ENCODE measurements at regions not wholly inside any gene's neighbourhood (a gene's known extent, or its start where the extent isn't known, plus 50 kb on each side); places are given as distances from the start of the nearest gene placed in this dataset.

GRCh38 chr19:31166206-31166605 is 183.0 kb downstream of the TSHZ3 start:
- H3K27me3 ChIP-seq (replicated peaks; ENCODE audit: control insufficient read depth, insufficient read depth, low read length, poor library complexity, severe bottlenecking) = no peaks in the 10 kb centered on the region
- no peaks in the 10 kb centered on the region for H3K9me3 ChIP-seq (ENCODE audit: control insufficient read depth, low read length)
- H3K4me1 ChIP-seq (ENCODE audit: control insufficient read depth, insufficient read depth, low read length, poor library complexity, severe bottlenecking) = no peaks in the 10 kb centered on the region
- no peak overlapping the region for H3K27ac ChIP-seq (ENCODE audit: insufficient read depth, low read length, poor library complexity, severe bottlenecking)
- no peaks in the 10 kb centered on the region for H3K36me3 ChIP-seq (ENCODE audit: control insufficient read depth, insufficient read depth, low read length)
- DNase-seq = no peak
- no peak overlapping the region for H3K4me3 ChIP-seq (ENCODE audit: insufficient read depth, low read depth, low read length, poor library complexity, severe bottlenecking)

- H3K4me3 ChIP-seq (ENCODE audit: insufficient read depth, low read depth, low read length, poor library complexity, severe bottlenecking) = no peak overlapping the region
- no peak for DNase-seq
- H3K27ac ChIP-seq (ENCODE audit: insufficient read depth, low read length, poor library complexity, severe bottlenecking) = no peak overlapping the region
- no peaks in the 10 kb centered on the region for H3K4me1 ChIP-seq (ENCODE audit: control insufficient read depth, insufficient read depth, low read length, poor library complexity, severe bottlenecking)
- H3K36me3 ChIP-seq (ENCODE audit: control insufficient read depth, insufficient read depth, low read length) = no peaks in the 10 kb centered on the region
- H3K9me3 ChIP-seq (ENCODE audit: control insufficient read depth, low read length) = no peaks in the 10 kb centered on the region
- H3K27me3 ChIP-seq (replicated peaks; ENCODE audit: control insufficient read depth, insufficient read depth, low read length, poor library complexity, severe bottlenecking) = no peaks in the 10 kb centered on the region
These were observed 184.4 kb downstream of the TSHZ3 start for GRCh38 chr19:31164791-31165251.

- H3K27me3 ChIP-seq (replicated peaks; ENCODE audit: control insufficient read depth, insufficient read depth, low read length, poor library complexity, severe bottlenecking) = no peaks in the 10 kb centered on the region
- H3K36me3 ChIP-seq (ENCODE audit: control insufficient read depth, insufficient read depth, low read length) = no peaks in the 10 kb centered on the region
- no peaks in the 10 kb centered on the region for H3K9me3 ChIP-seq (ENCODE audit: control insufficient read depth, low read length)
- no peaks in the 10 kb centered on the region for H3K4me1 ChIP-seq (ENCODE audit: control insufficient read depth, insufficient read depth, low read length, poor library complexity, severe bottlenecking)
- no peak for DNase-seq
- no peak overlapping the region for H3K27ac ChIP-seq (ENCODE audit: insufficient read depth, low read length, poor library complexity, severe bottlenecking)
- no peak overlapping the region for H3K4me3 ChIP-seq (ENCODE audit: insufficient read depth, low read depth, low read length, poor library complexity, severe bottlenecking)
These were observed 188.8 kb downstream of the TSHZ3 start for GRCh38 chr19:31160336-31160926.

- Histone ChIP-seq H3K27me3 (replicated peaks; ENCODE audit: control insufficient read depth, insufficient read depth, low read length, poor library complexity, severe bottlenecking) (no peaks in the 10 kb centered on the region), H3K36me3 (ENCODE audit: control insufficient read depth, insufficient read depth, low read length) (no peaks in the 10 kb centered on the region), H3K9me3 (ENCODE audit: control insufficient read depth, low read length) (no peaks in the 10 kb centered on the region), H3K27ac (ENCODE audit: insufficient read depth, low read length, poor library complexity, severe bottlenecking) (no peak overlapping the region), H3K4me3 (ENCODE audit: insufficient read depth, low read depth, low read length, poor library complexity, severe bottlenecking) (no peak overlapping the region), H3K4me1 (ENCODE audit: control insufficient read depth, insufficient read depth, low read length, poor library complexity, severe bottlenecking) (no peaks in the 10 kb centered on the region)
- DNase-seq = no peak
These were observed 195.2 kb downstream of the TSHZ3 start for GRCh38 chr19:31154021-31154420.

- Histone ChIP-seq H3K4me1 (ENCODE audit: control insufficient read depth, insufficient read depth, low read length, poor library complexity, severe bottlenecking) (no peaks in the 10 kb centered on the region), H3K4me3 (ENCODE audit: insufficient read depth, low read depth, low read length, poor library complexity, severe bottlenecking) (no peak overlapping the region), H3K9me3 (ENCODE audit: control insufficient read depth, low read length) (no peaks in the 10 kb centered on the region), H3K27me3 (replicated peaks; ENCODE audit: control insufficient read depth, insufficient read depth, low read length, poor library complexity, severe bottlenecking) (no peaks in the 10 kb centered on the region), H3K27ac (ENCODE audit: insufficient read depth, low read length, poor library complexity, severe bottlenecking) (no peak overlapping the region), H3K36me3 (ENCODE audit: control insufficient read depth, insufficient read depth, low read length) (no peaks in the 10 kb centered on the region)
- no peak for DNase-seq
These were observed 196.3 kb downstream of the TSHZ3 start for GRCh38 chr19:31152906-31153305.

GRCh38 chr19:31149441-31149941 is 199.7 kb downstream of the TSHZ3 start:
- Histone ChIP-seq H3K27ac (ENCODE audit: insufficient read depth, low read length, poor library complexity, severe bottlenecking) (no peak overlapping the region), H3K4me1 (ENCODE audit: control insufficient read depth, insufficient read depth, low read length, poor library complexity, severe bottlenecking) (no peaks in the 10 kb centered on the region), H3K4me3 (ENCODE audit: insufficient read depth, low read depth, low read length, poor library complexity, severe bottlenecking) (no peak overlapping the region), H3K27me3 (replicated peaks; ENCODE audit: control insufficient read depth, insufficient read depth, low read length, poor library complexity, severe bottlenecking) (no peaks in the 10 kb centered on the region), H3K9me3 (ENCODE audit: control insufficient read depth, low read length) (no peaks in the 10 kb centered on the region), H3K36me3 (ENCODE audit: control insufficient read depth, insufficient read depth, low read length) (no peaks in the 10 kb centered on the region)
- DNase-seq = no peak

- H3K27ac ChIP-seq (ENCODE audit: insufficient read depth, low read length, poor library complexity, severe bottlenecking) = no peak overlapping the region
- H3K4me1 ChIP-seq (ENCODE audit: control insufficient read depth, insufficient read depth, low read length, poor library complexity, severe bottlenecking) = no peaks in the 10 kb centered on the region
- H3K9me3 ChIP-seq (ENCODE audit: control insufficient read depth, low read length) = no peaks in the 10 kb centered on the region
These were observed 200.6 kb downstream of the TSHZ3 start for GRCh38 chr19:31148671-31149070.

GRCh38 chr19:31147234-31147633 is 202.0 kb downstream of the TSHZ3 start:
- H3K36me3 ChIP-seq (ENCODE audit: control insufficient read depth, insufficient read depth, low read length) = no peaks in the 10 kb centered on the region
- no peaks in the 10 kb centered on the region for H3K4me1 ChIP-seq (ENCODE audit: control insufficient read depth, insufficient read depth, low read length, poor library complexity, severe bottlenecking)
- H3K4me3 ChIP-seq (ENCODE audit: insufficient read depth, low read depth, low read length, poor library complexity, severe bottlenecking) = no peak overlapping the region
- H3K27ac ChIP-seq (ENCODE audit: insufficient read depth, low read length, poor library complexity, severe bottlenecking) = no peak overlapping the region
- no peaks in the 10 kb centered on the region for H3K27me3 ChIP-seq (replicated peaks; ENCODE audit: control insufficient read depth, insufficient read depth, low read length, poor library complexity, severe bottlenecking)
- no peak for DNase-seq
- H3K9me3 ChIP-seq (ENCODE audit: control insufficient read depth, low read length) = no peaks in the 10 kb centered on the region

More at GRCh38 chr19:31148671-31149070, 200.6 kb downstream of the TSHZ3 start:
- no peak for DNase-seq
- H3K36me3 ChIP-seq (ENCODE audit: control insufficient read depth, insufficient read depth, low read length) = no peaks in the 10 kb centered on the region
- no peak overlapping the region for H3K4me3 ChIP-seq (ENCODE audit: insufficient read depth, low read depth, low read length, poor library complexity, severe bottlenecking)
- no peaks in the 10 kb centered on the region for H3K27me3 ChIP-seq (replicated peaks; ENCODE audit: control insufficient read depth, insufficient read depth, low read length, poor library complexity, severe bottlenecking)

- Histone ChIP-seq H3K9me3 (ENCODE audit: control insufficient read depth, low read length) (no peaks in the 10 kb centered on the region), H3K27me3 (replicated peaks; ENCODE audit: control insufficient read depth, insufficient read depth, low read length, poor library complexity, severe bottlenecking) (no peaks in the 10 kb centered on the region), H3K27ac (ENCODE audit: insufficient read depth, low read length, poor library complexity, severe bottlenecking) (no peak overlapping the region), H3K4me3 (ENCODE audit: insufficient read depth, low read depth, low read length, poor library complexity, severe bottlenecking) (no peak overlapping the region), H3K4me1 (ENCODE audit: control insufficient read depth, insufficient read depth, low read length, poor library complexity, severe bottlenecking) (no peaks in the 10 kb centered on the region), H3K36me3 (ENCODE audit: control insufficient read depth, insufficient read depth, low read length) (no peaks in the 10 kb centered on the region)
- DNase-seq = no peak
These were observed 202.6 kb downstream of the TSHZ3 start for GRCh38 chr19:31146546-31147183.

- Histone ChIP-seq H3K36me3 (ENCODE audit: control insufficient read depth, insufficient read depth, low read length) (no peaks in the 10 kb centered on the region), H3K9me3 (ENCODE audit: control insufficient read depth, low read length) (no peaks in the 10 kb centered on the region), H3K27ac (ENCODE audit: insufficient read depth, low read length, poor library complexity, severe bottlenecking) (no peak overlapping the region), H3K27me3 (replicated peaks; ENCODE audit: control insufficient read depth, insufficient read depth, low read length, poor library complexity, severe bottlenecking) (no peaks in the 10 kb centered on the region), H3K4me1 (ENCODE audit: control insufficient read depth, insufficient read depth, low read length, poor library complexity, severe bottlenecking) (no peaks in the 10 kb centered on the region), H3K4me3 (ENCODE audit: insufficient read depth, low read depth, low read length, poor library complexity, severe bottlenecking) (no peak overlapping the region)
- no peak for DNase-seq
These were observed 203.2 kb downstream of the TSHZ3 start for GRCh38 chr19:31146015-31146414.

Measured in effector memory CD4-positive, alpha-beta T cell (primary cell).